HCT116 (cell line): ENCODE measurements at regions not wholly inside any gene's neighbourhood (a gene's known extent, or its start where the extent isn't known, plus 50 kb on each side); places are given as distances from the start of the nearest gene placed in this dataset.

ENCODE experiments used
- ATAC-seq: fragments of 200-7000 bp; cut with Tn5 transposase; 2 replicates; pipeline ENCODE4 v1.9.1; 2020; ENCODE audit warnings: mild to moderate bottlenecking, moderate library complexity
- BruUV-seq: library from RNA; stranded (reverse); fragments of 400-500 nt; replicated peaks from 2 replicates; lab custom pipeline; 2021; lab: Mats Ljungman, UMichigan
- CTCF ChIA-PET: fragments of 300-600 bp; sonication (Branson Sonifier 250); formaldehyde crosslinking; loops from one replicate; lab custom pipeline; 2021; ENCODE audit warnings: antibody characterized with exemption; lab: Charles Lee
- POLR2A ChIA-PET: fragments of 300-600, 350-600 bp; sonication (Branson Sonifier 250); formaldehyde crosslinking; loops from one replicate; lab custom pipeline; 2021; ENCODE audit warnings: antibody characterized with exemption; lab: Charles Lee
- RAD21 ChIA-PET, 2 experiments: fragments of 300-600 bp; sonication (Branson Sonifier 250); formaldehyde crosslinking; loops; one replicate each; lab custom pipeline; 2023; ENCODE audit warnings: low total read pairs in 2 of 2; ENCODE audit not compliant: uncharacterized antibody in 2 of 2, unreplicated experiment in 2 of 2, low non-redundant PET in 1 of 2; lab: Charles Lee
- DNase-seq: peaks from one replicate; pipeline ENCODE4 v3.0.0-alpha.2; 2010; ENCODE audit warnings: low read depth, low spot score
- H2AFZ ChIP-seq: fragments of 200-600 bp; shearing (Covaris generic), sonication (generic); 2 replicates; pipeline ENCODE4 v1.6.1; 2017; ENCODE audit warnings: low read depth, mixed run types, mixed read lengths, antibody characterized with exemption, low read length; ENCODE audit not compliant: poor library complexity, severe bottlenecking
- H3K27ac ChIP-seq: 2 replicates; pipeline ENCODE4 v1.5.1; 2012; ENCODE audit warnings: low read depth, low read length
- H3K27me3 ChIP-seq: fragments of 200-600 bp; sonication (generic); 2 replicates; pipeline ENCODE4 v1.6.1; 2016; ENCODE audit warnings: mixed run types, low read length, mixed read lengths; ENCODE audit not compliant: insufficient read depth
- H3K36me3 ChIP-seq, 2 experiments: fragments of 200-500 bp in 1 of 2; fragments of 200-600 bp in 1 of 2; sonication (Bioruptor generic) in 1 of 2; sonication (generic) in 1 of 2; 2 replicates each; pipeline versions ENCODE4 v1.5.1 to v1.6.1; 2014 to 2016; ENCODE audit warnings: low read length in 2 of 2, inconsistent platforms in 1 of 2, mixed read lengths in 1 of 2, mixed run types in 1 of 2; ENCODE audit not compliant: insufficient read depth in 2 of 2, control insufficient read depth in 1 of 2
- H3K4me1 ChIP-seq, 2 experiments: fragments of 200-600 bp in 1 of 2; sonication (generic) in 1 of 2; 2 replicates each; pipeline versions ENCODE4 v1.5.1 to v1.6.1; 2012 to 2017; ENCODE audit warnings: low read length in 2 of 2, inconsistent platforms in 1 of 2, mild to moderate bottlenecking in 1 of 2, mixed read lengths in 1 of 2, mixed run types in 1 of 2, moderate library complexity in 1 of 2; ENCODE audit not compliant: insufficient read depth in 2 of 2, control insufficient read depth in 1 of 2
- H3K4me2 ChIP-seq: fragments of 200-600 bp; sonication (generic); 2 replicates; pipeline ENCODE4 v1.6.1; 2017; ENCODE audit warnings: mixed run types, low read length, mixed read lengths
- H3K4me3 ChIP-seq, 2 experiments: fragments of 200-600 bp in 1 of 2; sonication (generic) in 1 of 2; replicated peaks in 1 of 2; 2 replicates each; pipeline ENCODE4 v1.5.1; 2011 to 2016; ENCODE audit warnings: low read length in 2 of 2, control low read depth in 1 of 2, low read depth in 1 of 2, mild to moderate bottlenecking in 1 of 2, mixed read lengths in 1 of 2, mixed run types in 1 of 2
- H3K79me2 ChIP-seq: fragments of 200-600 bp; sonication (generic); 2 replicates; pipeline ENCODE4 v1.6.1; 2017; ENCODE audit warnings: mild to moderate bottlenecking, mixed run types, low read length, moderate library complexity, mixed read lengths; ENCODE audit not compliant: insufficient read depth
- H3K9ac ChIP-seq: fragments of 200-600 bp; sonication (generic); 2 replicates; pipeline ENCODE4 v1.6.1; 2016; ENCODE audit warnings: low read length, mixed read lengths
- H3K9me2 ChIP-seq: fragments of 200-600 bp; sonication (generic), shearing (Covaris generic); 2 replicates; pipeline ENCODE4 v1.6.1; 2017; ENCODE audit warnings: mixed run types, mild to moderate bottlenecking, moderate library complexity; ENCODE audit not compliant: insufficient read depth
- H3K9me3 ChIP-seq, 2 experiments: fragments of 200-500 bp in 1 of 2; fragments of 200-600 bp in 1 of 2; sonication (Bioruptor generic) in 1 of 2; sonication (generic) in 1 of 2; 2 replicates each; pipeline ENCODE4 v1.6.1; 2014 to 2017; ENCODE audit warnings: low read length in 2 of 2, mixed read lengths in 2 of 2, inconsistent platforms in 1 of 2, low read depth in 1 of 2, mild to moderate bottlenecking in 1 of 2, mixed run types in 1 of 2, moderate library complexity in 1 of 2; ENCODE audit not compliant: control insufficient read depth in 1 of 2, insufficient read depth in 1 of 2
- H4K20me1 ChIP-seq: fragments of 200-600 bp; sonication (generic), shearing (Covaris generic); 2 replicates; pipeline ENCODE4 v1.6.1; 2017; ENCODE audit warnings: mixed run types, mild to moderate bottlenecking, moderate library complexity; ENCODE audit not compliant: insufficient read depth
- MAX ChIP-seq: IDR thresholded peaks from 2 replicates; pipeline ENCODE4 v1.6.1; 2012
- REST ChIP-seq: IDR thresholded peaks from 2 replicates; pipeline ENCODE4 v1.6.1; 2012; ENCODE audit warnings: low read depth
- YY1 ChIP-seq: IDR thresholded peaks from 2 replicates; pipeline ENCODE4 v1.6.1; 2011; ENCODE audit warnings: low read length, low read depth, moderate library complexity, mild to moderate bottlenecking; ENCODE audit not compliant: insufficient replicate concordance; ENCODE audit errors: extremely low read depth
- ZBTB33 ChIP-seq: IDR thresholded peaks from 2 replicates; pipeline ENCODE4 v1.6.1; 2011; ENCODE audit warnings: mild to moderate bottlenecking, low read length, moderate library complexity; ENCODE audit not compliant: insufficient replicate concordance; ENCODE audit errors: extremely low read depth
- intact Hi-C: fragments of 100-400 bp; cut with micrococcal nuclease; formaldehyde crosslinking; loops from 2 replicates; pipeline ENCODE4 v1.10.0; 2022

GRCh38 chr13:31944262-31945160 is 87.1 kb upstream of the FRY start:
- Histone ChIP-seq H3K4me1 (no peaks in the 10 kb centered on the region; a peak in 1 of 4 replicates), H3K4me3 (no peak overlapping the region)
- TF ChIP-seq MAX (no peak), ZBTB33 (no peak), YY1 (no peak), REST (no peak)
- TF ChIP-seq, all 23 proteins: peak for 0
- Histone ChIP-seq H4K20me1 (no peaks in the 10 kb centered on the region), H2AFZ (no peak overlapping the region), H3K27ac (no peak overlapping the region), H3K9ac (no peak overlapping the region), H3K9me2 (no peaks in the 10 kb centered on the region), H3K36me3 (no peaks in the 10 kb centered on the region), H3K79me2 (no peaks in the 10 kb centered on the region), H3K4me2 (no peak overlapping the region), H3K27me3 (no peaks in the 10 kb centered on the region), H3K9me3 (no peaks in the 10 kb centered on the region)
- ChIA-PET POLR2A (no interaction called here), CTCF (no interaction called here), RAD21 (no interaction called here)
- DNase-seq (no peak), ATAC-seq (no peak)
- intact Hi-C loops: no loop called here
- no TSS peak for BruUV-seq
